ENCODE measurements at regions not wholly inside any gene's neighbourhood (a gene's known extent, or its start where the extent isn't known, plus 50 kb on each side); places are given as distances from the start of the nearest gene placed in this dataset.

- Histone ChIP-seq H3K4me3 (replicated peaks in 1 of 3) (no peak overlapping the region), H3K36me3 (no peaks in the 10 kb centered on the region), H3K9me3 (no peaks in the 10 kb centered on the region), H3K4me1 (no peaks in the 10 kb centered on the region), H3K27me3 (no peaks in the 10 kb centered on the region), H3K27ac (no peak overlapping the region)
- no peak for DNase-seq
- TF ChIP-seq CTCF (IDR thresholded peaks at IDR 0.05) (no peak), POLR2A (IDR thresholded peaks at IDR 0.05) (no peak)
- WGBS, 2 donors: 89 to 95% methylated on average over 4 of the region's 4 CpGs
- intact Hi-C loops (cut with DNase I): no loop called here
These were observed 154.3 kb downstream of the RMST start for GRCh38 chr12:97616946-97617345.

- no peak for DNase-seq
- Histone ChIP-seq H3K27me3 (no peaks in the 10 kb centered on the region), H3K27ac (no peak overlapping the region), H3K4me1 (no peaks in the 10 kb centered on the region), H3K36me3 (no peaks in the 10 kb centered on the region), H3K4me3 (replicated peaks in 1 of 3) (no peak overlapping the region), H3K9me3 (no peaks in the 10 kb centered on the region)
- intact Hi-C loops (cut with DNase I): no loop called here
- TF ChIP-seq POLR2A (IDR thresholded peaks at IDR 0.05): no peak
- TF ChIP-seq CTCF (IDR thresholded peaks at IDR 0.05): no peak
These were observed 166.4 kb downstream of the RMST start for GRCh38 chr12:97628962-97629361.

GRCh38 chr12:97629382-97629781 lies 166.8 kb downstream of the RMST start:
- Histone ChIP-seq H3K4me3 (replicated peaks in 1 of 3) (no peak overlapping the region), H3K27ac (no peak overlapping the region), H3K4me1 (no peaks in the 10 kb centered on the region), H3K27me3 (no peaks in the 10 kb centered on the region), H3K36me3 (no peaks in the 10 kb centered on the region), H3K9me3 (no peaks in the 10 kb centered on the region)
- intact Hi-C loops (cut with DNase I): no loop called here
- DNase-seq: no peak
- TF ChIP-seq POLR2A (IDR thresholded peaks at IDR 0.05): no peak
- TF ChIP-seq CTCF (IDR thresholded peaks at IDR 0.05): no peak

GRCh38 chr12:97630356-97630755 lies 167.8 kb downstream of the RMST start:
- WGBS, 2 donors: 91 to 93% methylated on average over 2 of the region's 2 CpGs
- no peak for TF ChIP-seq POLR2A (IDR thresholded peaks at IDR 0.05)
- no peak for TF ChIP-seq CTCF (IDR thresholded peaks at IDR 0.05)
- no peak for DNase-seq
- intact Hi-C loops (cut with DNase I): no loop called here
- Histone ChIP-seq H3K4me1 (no peaks in the 10 kb centered on the region), H3K27me3 (no peaks in the 10 kb centered on the region), H3K9me3 (no peaks in the 10 kb centered on the region), H3K27ac (no peak overlapping the region), H3K36me3 (no peaks in the 10 kb centered on the region), H3K4me3 (replicated peaks in 1 of 3) (no peak overlapping the region)

- Histone ChIP-seq H3K4me3 (replicated peaks in 1 of 3) (no peak overlapping the region), H3K4me1 (no peaks in the 10 kb centered on the region), H3K27ac (no peak overlapping the region), H3K36me3 (no peaks in the 10 kb centered on the region), H3K27me3 (no peaks in the 10 kb centered on the region), H3K9me3 (no peaks in the 10 kb centered on the region)
- TF ChIP-seq POLR2A (IDR thresholded peaks at IDR 0.05): no peak
- TF ChIP-seq CTCF (IDR thresholded peaks at IDR 0.05): no peak
- intact Hi-C loops (cut with DNase I): no loop called here
- WGBS, 2 donors: 65 to 75% methylated on average over 4 of the region's 4 CpGs
- DNase-seq: no peak
These were observed 168.3 kb downstream of the RMST start for GRCh38 chr12:97630875-97631274.

All from thyroid gland (tissue), 4 donors.